ENCODE measurements at regions not wholly inside any gene's neighbourhood (a gene's known extent, or its start where the extent isn't known, plus 50 kb on each side); places are given as distances from the start of the nearest gene placed in this dataset.

DNA sequence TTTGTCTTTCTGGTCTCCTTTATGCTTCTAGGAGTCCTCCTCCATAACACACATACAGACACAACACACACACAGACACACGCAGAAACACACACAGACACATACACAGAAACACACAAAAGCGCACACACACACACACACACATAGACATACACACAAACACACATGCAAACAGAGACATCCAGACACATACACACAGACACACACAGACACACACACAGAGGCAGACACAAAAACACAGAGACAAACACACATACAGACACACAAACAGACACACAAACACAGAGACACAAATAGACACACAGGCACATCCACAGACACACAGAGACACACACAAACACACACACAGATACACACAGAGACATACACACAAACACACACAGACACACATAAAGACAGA is 220.2 kb downstream of the IRX2 start:
- Mint-ChIP-seq H3K27ac (no peak overlapping the region), H3K27me3 (ENCODE audit: low read depth) (no peaks in the 10 kb centered on the region), H3K4me3 (no peak overlapping the region), H3K9me3 (peaks cover 4% of the 10 kb centered on the region), H3K4me1 (ENCODE audit: low read depth) (no peaks in the 10 kb centered on the region), H3K36me3 (ENCODE audit: low read depth) (no peaks in the 10 kb centered on the region)

DNA sequence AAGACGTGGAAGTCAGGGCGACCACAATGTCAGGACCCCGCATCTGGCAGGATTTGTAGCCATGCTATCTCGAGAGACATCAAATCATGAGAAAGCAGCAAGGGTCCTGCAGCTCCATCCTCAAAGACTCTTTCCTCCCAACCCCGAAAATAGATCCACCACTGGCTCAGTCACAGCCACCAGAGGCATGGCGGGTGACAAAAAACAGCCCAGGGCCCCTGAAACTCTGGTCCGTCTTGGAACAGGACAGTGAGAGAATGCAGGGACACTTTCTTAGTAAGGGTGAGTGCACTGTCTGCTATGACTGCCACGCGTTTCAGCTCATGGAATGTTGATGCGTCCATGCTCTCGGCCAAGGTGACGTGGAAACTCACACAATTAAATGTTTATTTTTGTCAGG is 220.9 kb downstream of the IRX2 start:
- Mint-ChIP-seq H3K4me3 (no peak overlapping the region), H3K27ac (no peak overlapping the region), H3K36me3 (ENCODE audit: low read depth) (no peaks in the 10 kb centered on the region), H3K9me3 (peaks cover 8% of the 10 kb centered on the region), H3K27me3 (ENCODE audit: low read depth) (no peaks in the 10 kb centered on the region), H3K4me1 (ENCODE audit: low read depth) (no peaks in the 10 kb centered on the region)

DNA sequence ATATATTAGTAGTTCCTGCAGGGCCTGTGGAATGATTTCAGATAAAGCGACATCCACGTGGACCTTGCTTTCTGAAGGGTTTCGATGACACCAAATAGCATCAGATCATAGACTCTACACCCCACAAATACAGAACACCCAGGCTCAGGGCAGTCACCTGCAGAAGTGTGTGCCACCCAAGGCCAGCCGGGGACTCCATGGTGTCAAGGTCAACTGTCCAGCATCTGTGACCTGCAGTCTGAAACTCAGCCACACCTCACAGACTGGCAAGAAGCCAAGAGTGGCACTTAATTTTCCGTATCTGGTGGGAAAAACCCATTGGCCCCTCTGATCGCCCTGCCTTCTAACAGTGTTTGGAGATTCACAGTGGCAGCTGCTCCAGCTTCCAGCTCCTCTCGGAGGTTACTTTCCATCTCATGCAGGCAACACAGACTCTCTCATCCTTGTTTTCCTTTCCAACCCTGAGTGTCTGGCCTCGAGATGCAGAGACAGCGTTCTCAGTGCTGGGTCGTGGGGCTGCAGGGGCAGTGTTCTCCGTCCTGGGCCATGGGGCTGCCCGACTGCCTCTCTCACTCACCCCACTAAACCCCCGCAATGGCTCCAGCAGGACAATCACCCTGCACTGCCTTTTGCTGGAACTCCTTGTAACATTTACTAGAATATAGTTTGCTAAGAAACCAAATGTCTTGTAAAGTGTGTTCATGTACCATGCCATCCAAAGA is 221.9 kb downstream of the IRX2 start:
- H3K4me3 Mint-ChIP-seq: no peak overlapping the region
- no peaks in the 10 kb centered on the region for H3K36me3 Mint-ChIP-seq (ENCODE audit: low read depth)
- H3K27ac Mint-ChIP-seq: no peak overlapping the region
- H3K27me3 Mint-ChIP-seq (ENCODE audit: low read depth): no peaks in the 10 kb centered on the region
- H3K9me3 Mint-ChIP-seq: peaks cover 10% of the 10 kb centered on the region
- no peaks in the 10 kb centered on the region for H3K4me1 Mint-ChIP-seq (ENCODE audit: low read depth)

DNA sequence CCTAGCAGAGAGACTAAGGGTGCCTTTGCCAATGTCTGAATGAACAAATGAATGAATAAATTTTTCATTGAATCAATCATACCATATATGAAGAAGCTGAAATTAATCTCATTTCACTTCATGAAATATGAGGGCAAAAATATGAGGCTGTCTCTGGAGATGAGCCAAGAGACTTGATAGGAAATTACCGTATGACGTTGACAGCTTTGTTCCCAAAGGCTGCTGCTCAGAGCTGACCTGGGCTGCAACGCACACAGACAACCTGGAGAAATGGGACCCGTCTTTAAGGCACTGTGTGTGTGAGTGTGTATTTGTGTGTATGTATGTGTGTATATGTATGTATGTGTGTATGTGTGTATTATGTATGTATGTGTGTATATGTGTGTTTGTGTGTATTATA is 226.1 kb downstream of the IRX2 start:
- Mint-ChIP-seq H3K27me3 (ENCODE audit: low read depth) (no peaks in the 10 kb centered on the region), H3K4me1 (ENCODE audit: low read depth) (no peaks in the 10 kb centered on the region), H3K9me3 (peaks cover 10% of the 10 kb centered on the region), H3K36me3 (ENCODE audit: low read depth) (no peaks in the 10 kb centered on the region), H3K4me3 (no peak overlapping the region), H3K27ac (no peak overlapping the region)

DNA sequence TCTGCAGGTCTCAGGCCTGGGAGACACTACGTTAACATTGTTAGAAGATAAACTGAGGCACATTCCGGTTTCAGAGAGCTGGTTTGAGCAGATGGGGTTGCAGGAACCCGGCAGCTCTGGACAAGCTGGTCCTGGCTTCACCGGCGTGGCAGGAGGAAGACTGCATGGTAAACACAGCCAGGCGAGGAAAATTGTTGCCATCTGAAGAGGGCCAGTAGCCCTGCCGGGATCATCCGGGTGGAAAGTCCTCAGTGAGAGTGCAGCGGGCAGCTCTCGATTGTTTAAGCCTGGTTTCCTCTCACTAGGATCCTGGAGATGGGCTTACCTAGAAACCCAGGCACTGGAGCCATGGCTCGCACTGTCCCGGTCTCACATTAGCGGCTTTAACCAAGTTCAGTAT is 226.9 kb downstream of the IRX2 start:
- Mint-ChIP-seq H3K27me3 (ENCODE audit: low read depth) (no peaks in the 10 kb centered on the region), H3K4me3 (no peak overlapping the region), H3K36me3 (ENCODE audit: low read depth) (no peaks in the 10 kb centered on the region), H3K4me1 (ENCODE audit: low read depth) (no peaks in the 10 kb centered on the region), H3K9me3 (peaks cover 10% of the 10 kb centered on the region), H3K27ac (no peak overlapping the region)

DNA sequence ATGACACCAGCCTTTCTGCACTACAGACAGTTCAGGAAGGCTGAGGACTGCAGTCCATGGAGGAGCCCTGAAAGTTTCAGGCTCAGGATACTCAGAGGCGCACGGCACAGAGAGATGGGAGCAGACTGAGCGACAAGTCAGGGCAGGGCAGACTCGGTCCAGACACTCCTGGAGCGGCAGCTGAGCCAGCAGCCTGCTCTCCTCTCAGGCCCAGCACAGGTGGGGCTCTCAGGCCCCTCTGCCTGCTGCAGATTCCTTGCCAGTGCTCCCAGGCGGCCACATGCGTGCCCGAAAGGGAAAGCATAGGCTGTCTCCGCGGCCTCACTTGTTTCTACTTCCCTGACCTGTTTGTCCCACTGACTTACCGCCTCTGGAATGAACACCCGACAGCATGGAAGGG is 228.3 kb downstream of the IRX2 start:
- H3K9me3 Mint-ChIP-seq: peaks cover 10% of the 10 kb centered on the region
- no peak overlapping the region for H3K4me3 Mint-ChIP-seq
- H3K27me3 Mint-ChIP-seq (ENCODE audit: low read depth): no peaks in the 10 kb centered on the region
- no peaks in the 10 kb centered on the region for H3K4me1 Mint-ChIP-seq (ENCODE audit: low read depth)
- H3K36me3 Mint-ChIP-seq (ENCODE audit: low read depth): no peaks in the 10 kb centered on the region
- H3K27ac Mint-ChIP-seq: no peak overlapping the region

DNA sequence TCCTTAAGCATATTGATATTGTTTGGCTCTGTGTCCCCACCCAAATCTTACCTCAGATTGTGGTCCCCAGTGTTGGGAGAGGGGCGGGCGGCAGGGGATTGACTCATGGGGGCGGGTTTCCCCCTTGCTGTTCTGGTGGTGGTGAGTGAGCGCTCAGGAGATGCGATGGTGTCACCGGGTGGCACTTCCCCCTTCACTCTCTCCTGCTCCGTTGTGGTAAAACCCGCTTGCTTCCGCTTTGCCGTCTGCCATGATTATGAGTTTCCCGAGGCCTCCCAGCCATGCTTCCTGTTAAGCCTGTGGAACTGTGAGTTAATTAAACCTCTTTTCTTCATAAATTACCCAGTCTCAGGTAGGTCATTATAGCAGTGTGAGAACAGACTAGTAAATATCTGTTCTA is 229.1 kb downstream of the IRX2 start:
- Mint-ChIP-seq H3K27me3 (ENCODE audit: low read depth) (no peaks in the 10 kb centered on the region), H3K4me1 (ENCODE audit: low read depth) (no peaks in the 10 kb centered on the region), H3K4me3 (no peak overlapping the region), H3K9me3 (peaks cover 10% of the 10 kb centered on the region), H3K36me3 (ENCODE audit: low read depth) (no peaks in the 10 kb centered on the region), H3K27ac (no peak overlapping the region)

DNA sequence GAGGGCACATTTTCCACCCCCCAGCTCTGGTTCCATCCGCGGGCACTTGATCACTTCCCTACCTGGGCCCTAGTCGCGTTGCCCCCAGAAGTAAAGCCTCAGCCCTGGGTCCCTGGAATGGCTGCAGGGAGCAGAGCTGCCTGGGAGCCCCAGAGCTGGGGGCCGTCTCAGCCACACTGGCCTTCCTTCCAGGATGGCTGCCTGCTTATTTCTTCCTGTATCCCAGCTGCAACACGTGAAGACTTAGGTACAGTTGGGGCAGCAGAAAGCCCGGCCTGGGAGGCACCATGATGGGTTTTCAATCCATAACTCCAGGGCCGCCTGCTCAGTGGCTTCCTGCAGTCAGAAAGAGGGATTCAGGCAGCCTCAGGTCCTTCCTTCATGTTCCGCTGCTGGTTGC is 232.3 kb downstream of the IRX2 start:
- no peak overlapping the region for H3K4me3 Mint-ChIP-seq
- no peaks in the 10 kb centered on the region for H3K9me3 Mint-ChIP-seq
- H3K27ac Mint-ChIP-seq: no peak overlapping the region
- H3K36me3 Mint-ChIP-seq (ENCODE audit: low read depth): no peaks in the 10 kb centered on the region
- H3K4me1 Mint-ChIP-seq (ENCODE audit: low read depth): no peaks in the 10 kb centered on the region
- H3K27me3 Mint-ChIP-seq (ENCODE audit: low read depth): no peaks in the 10 kb centered on the region

DNA sequence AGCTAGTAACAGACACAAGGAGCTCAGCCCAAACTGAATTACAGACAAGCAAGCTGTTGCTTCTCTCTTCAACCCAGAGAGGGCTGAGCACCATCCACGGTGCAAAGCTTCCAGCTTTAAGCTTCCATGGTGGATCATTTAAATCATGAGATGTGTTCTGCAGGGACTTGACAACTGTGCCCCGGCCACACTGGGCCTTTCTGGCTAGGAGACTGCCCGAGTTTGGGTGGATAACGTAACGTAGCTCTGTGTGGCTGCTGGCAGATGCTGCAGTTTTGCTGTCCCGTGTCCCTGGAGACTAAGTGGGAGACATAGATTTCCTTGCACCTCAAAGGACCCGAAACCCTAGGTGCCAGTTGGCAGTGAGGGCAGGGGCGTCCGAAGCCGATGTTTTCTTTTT is 234.0 kb downstream of the IRX2 start:
- Mint-ChIP-seq H3K9me3 (no peaks in the 10 kb centered on the region), H3K4me1 (ENCODE audit: low read depth) (no peaks in the 10 kb centered on the region), H3K36me3 (ENCODE audit: low read depth) (no peaks in the 10 kb centered on the region), H3K4me3 (no peak overlapping the region), H3K27ac (no peak overlapping the region), H3K27me3 (ENCODE audit: low read depth) (no peaks in the 10 kb centered on the region)

DNA sequence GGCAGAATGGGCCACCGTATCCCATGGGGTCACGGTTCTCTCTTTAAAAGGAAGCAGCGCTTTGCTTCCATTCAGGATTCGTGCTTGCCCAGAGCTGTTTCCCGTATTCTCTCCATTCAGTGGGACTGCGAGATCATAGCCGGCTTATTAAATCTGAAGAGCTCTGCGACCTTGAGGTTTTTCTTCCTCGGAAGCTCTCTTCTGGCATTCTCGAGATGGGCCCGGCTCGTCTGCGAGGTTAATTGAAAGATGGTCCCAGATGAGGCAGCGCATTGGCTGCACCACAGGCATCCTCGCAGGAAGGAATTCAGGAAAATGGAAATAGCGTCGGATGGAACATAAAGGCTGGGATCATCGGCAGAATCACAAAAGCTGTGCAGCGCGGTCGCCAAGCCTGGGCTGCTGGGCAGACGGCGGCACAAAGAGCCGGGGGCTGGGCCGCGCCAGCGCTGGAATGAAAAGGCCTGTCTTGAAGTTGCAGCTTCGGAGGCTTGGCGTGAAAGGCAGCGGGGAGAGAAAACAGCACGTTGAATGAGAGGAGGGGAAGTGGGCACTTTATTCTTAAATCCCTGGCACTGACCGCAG is 236.2 kb downstream of the IRX2 start:
- H3K4me1 Mint-ChIP-seq (ENCODE audit: low read depth): no peaks in the 10 kb centered on the region
- peaks cover 2% of the 10 kb centered on the region for H3K9me3 Mint-ChIP-seq
- no peaks in the 10 kb centered on the region for H3K36me3 Mint-ChIP-seq (ENCODE audit: low read depth)
- no peak overlapping the region for H3K4me3 Mint-ChIP-seq
- H3K27me3 Mint-ChIP-seq (ENCODE audit: low read depth): no peaks in the 10 kb centered on the region
- H3K27ac Mint-ChIP-seq: no peak overlapping the region

DNA sequence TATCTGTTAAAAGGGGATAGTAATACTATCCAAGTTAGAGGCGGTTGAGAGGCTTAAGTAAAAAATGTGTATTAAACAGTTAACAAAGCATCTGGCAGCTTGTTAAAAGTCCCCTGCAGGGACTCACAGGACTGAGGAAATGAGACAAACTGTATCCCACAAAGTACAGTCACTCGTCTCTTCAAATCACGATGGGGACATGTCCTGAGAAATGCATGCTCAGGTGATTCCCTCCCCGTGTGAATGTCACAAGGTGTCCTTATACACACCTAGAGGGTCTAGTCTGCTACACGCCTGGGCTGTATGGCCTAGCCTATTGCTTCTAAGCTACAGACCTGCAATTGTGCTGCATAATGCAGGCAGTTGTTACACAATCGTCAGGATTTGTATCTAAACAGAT is 237.0 kb downstream of the IRX2 start:
- no peak overlapping the region for H3K4me3 Mint-ChIP-seq
- peaks cover 9% of the 10 kb centered on the region for H3K9me3 Mint-ChIP-seq
- H3K4me1 Mint-ChIP-seq (ENCODE audit: low read depth): no peaks in the 10 kb centered on the region
- no peaks in the 10 kb centered on the region for H3K36me3 Mint-ChIP-seq (ENCODE audit: low read depth)
- no peaks in the 10 kb centered on the region for H3K27me3 Mint-ChIP-seq (ENCODE audit: low read depth)
- no peak overlapping the region for H3K27ac Mint-ChIP-seq

DNA sequence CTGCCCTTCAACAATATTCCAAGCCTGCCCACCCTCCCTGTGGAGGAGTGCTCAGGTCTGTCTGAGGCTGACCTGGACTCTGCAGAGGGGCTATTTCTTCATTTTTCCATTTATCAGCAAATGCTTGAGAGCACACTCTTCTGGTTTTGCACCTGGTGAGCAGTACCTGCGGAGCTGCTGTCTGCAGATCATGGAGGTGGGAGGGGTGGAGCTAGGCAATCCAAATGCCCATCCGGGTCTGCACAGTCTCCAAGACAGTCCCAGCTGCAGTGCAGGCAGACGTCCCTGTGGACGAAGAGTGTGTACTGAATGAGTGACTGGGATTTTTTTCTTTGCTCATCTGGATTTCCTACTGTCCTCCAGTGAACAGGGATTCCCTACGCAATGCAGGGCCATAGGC is 239.8 kb downstream of the IRX2 start:
- no peak overlapping the region for H3K4me3 Mint-ChIP-seq
- no peaks in the 10 kb centered on the region for H3K36me3 Mint-ChIP-seq (ENCODE audit: low read depth)
- H3K9me3 Mint-ChIP-seq: peaks cover 9% of the 10 kb centered on the region
- H3K27ac Mint-ChIP-seq: no peak overlapping the region
- no peaks in the 10 kb centered on the region for H3K27me3 Mint-ChIP-seq (ENCODE audit: low read depth)
- H3K4me1 Mint-ChIP-seq (ENCODE audit: low read depth): no peaks in the 10 kb centered on the region

DNA sequence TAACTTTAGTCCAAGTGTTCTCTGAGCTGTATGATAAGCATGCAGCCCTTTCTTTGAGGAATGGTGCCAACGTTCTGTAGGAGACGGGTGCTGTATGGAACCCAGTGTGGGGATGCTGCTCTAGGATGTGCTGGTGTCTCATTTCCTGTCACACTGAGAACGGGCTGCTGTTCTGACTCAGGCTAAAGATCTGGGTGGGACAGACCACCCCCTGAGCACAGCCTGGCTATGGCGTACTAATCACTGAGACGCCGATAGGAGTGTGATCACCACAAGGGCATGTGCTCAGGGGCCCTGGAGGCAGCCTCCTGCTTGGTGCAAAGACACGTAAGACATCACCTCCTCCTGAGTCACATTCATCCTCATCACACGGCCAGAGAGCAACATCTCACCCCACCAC is 240.4 kb downstream of the IRX2 start:
- H3K36me3 Mint-ChIP-seq (ENCODE audit: low read depth): no peaks in the 10 kb centered on the region
- peaks cover 9% of the 10 kb centered on the region for H3K9me3 Mint-ChIP-seq
- H3K27ac Mint-ChIP-seq: no peak overlapping the region
- H3K27me3 Mint-ChIP-seq (ENCODE audit: low read depth): no peaks in the 10 kb centered on the region
- H3K4me1 Mint-ChIP-seq (ENCODE audit: low read depth): no peaks in the 10 kb centered on the region
- H3K4me3 Mint-ChIP-seq: no peak overlapping the region

DNA sequence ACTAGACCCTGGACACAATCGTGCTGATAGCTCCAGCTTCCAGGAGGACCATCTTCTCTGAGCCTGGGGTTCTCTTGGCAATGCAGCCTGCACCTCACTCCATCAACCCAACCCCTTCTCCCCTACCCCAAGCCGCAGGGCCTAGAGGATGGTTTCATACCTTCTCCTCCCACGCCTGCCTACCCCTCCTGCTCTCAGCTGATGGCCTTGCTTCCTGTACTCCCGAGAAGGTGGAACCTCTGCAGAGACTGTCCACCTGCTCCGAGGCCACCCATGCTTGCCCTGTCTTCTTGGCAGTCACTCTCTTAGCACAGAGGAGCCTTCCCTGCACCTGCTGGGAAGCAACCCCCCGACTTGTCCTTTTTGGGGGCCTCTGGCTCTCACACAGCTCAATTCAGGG is 241.9 kb downstream of the IRX2 start:
- Mint-ChIP-seq H3K9me3 (peaks cover 17% of the 10 kb centered on the region), H3K36me3 (ENCODE audit: low read depth) (no peaks in the 10 kb centered on the region), H3K27ac (no peak overlapping the region), H3K4me1 (ENCODE audit: low read depth) (no peaks in the 10 kb centered on the region), H3K27me3 (ENCODE audit: low read depth) (no peaks in the 10 kb centered on the region), H3K4me3 (no peak overlapping the region)

DNA sequence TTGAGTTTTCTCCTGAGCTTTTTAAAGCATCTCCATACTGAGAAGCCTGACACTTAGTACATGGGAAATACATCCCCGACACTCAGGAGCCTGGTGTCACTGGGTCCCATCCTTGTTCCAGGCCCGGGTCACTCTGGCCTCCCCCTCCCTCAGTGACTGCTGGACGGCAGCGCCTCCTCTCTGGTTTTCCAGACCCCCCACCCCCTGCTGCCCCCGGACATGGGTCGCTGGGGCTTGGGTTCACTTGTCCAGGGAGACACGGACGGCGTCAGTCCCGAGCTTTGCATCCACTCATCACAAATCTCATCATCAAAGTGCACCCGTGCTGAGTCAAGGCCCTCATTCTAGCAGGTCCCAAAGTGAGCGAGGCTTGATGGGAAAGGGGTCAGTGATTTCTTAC is 243.0 kb downstream of the IRX2 start:
- H3K27me3 Mint-ChIP-seq (ENCODE audit: low read depth): no peaks in the 10 kb centered on the region
- no peaks in the 10 kb centered on the region for H3K36me3 Mint-ChIP-seq (ENCODE audit: low read depth)
- H3K4me3 Mint-ChIP-seq: no peak overlapping the region
- peaks cover 17% of the 10 kb centered on the region for H3K9me3 Mint-ChIP-seq
- no peaks in the 10 kb centered on the region for H3K4me1 Mint-ChIP-seq (ENCODE audit: low read depth)
- no peak overlapping the region for H3K27ac Mint-ChIP-seq

DNA sequence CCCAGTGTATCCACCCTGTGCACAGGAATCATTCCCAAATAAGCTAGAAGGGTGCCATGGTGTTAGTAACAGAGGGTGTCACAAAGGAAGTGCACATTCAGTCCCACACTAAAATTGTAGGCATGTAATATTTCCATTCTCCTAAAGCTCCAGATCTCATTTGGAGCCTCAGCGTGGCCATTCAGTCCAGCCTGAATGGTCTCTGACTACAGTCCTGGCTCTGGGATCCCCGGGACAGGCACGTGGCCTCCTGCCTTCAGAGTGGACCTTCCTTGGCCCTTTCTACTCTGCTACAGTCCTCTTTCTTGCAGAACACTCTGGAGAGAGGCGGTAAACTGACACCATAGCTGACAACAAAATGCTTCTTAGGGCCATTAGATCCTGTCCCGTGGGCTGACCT is 243.9 kb downstream of the IRX2 start:
- Mint-ChIP-seq H3K27ac (no peak overlapping the region), H3K27me3 (ENCODE audit: low read depth) (no peaks in the 10 kb centered on the region), H3K9me3 (peaks cover 17% of the 10 kb centered on the region), H3K4me3 (no peak overlapping the region), H3K36me3 (ENCODE audit: low read depth) (no peaks in the 10 kb centered on the region), H3K4me1 (ENCODE audit: low read depth) (no peaks in the 10 kb centered on the region)

Measured in T-helper 1 cell treated with Interleukin-12 subunit alpha and Interleukin-12 subunit beta and Interleukin-4 antibody, amounts not matched to agents 30 μg/mL and 1 μg/mL, for 36 hours (primary cell).